ENCODE measurements at regions not wholly inside any gene's neighbourhood (a gene's known extent, or its start where the extent isn't known, plus 50 kb on each side); places are given as distances from the start of the nearest gene placed in this dataset.

GRCh38 chr13:103953859-103954258 lies 887.6 kb upstream of the SLC10A2 start:
- no peaks in the 10 kb centered on the region for H4K20me1 ChIP-seq (ENCODE audit: control insufficient read depth, insufficient read depth, low read depth, low read length)
- H3K9me2 ChIP-seq (replicated peaks; ENCODE audit: control insufficient read depth, low read length) = no peaks in the 10 kb centered on the region
- H3K36me3 ChIP-seq (ENCODE audit: control insufficient read depth, low read length) = no peaks in the 10 kb centered on the region
- no peaks in the 10 kb centered on the region for H3F3A ChIP-seq (ENCODE audit: control insufficient read depth, insufficient read depth)
- no peak for TF ChIP-seq CTCF (IDR thresholded peaks at IDR 0.05; ENCODE audit: low read depth, low read length, poor library complexity, severe bottlenecking)
- H3K9me3 ChIP-seq (ENCODE audit: control insufficient read depth, insufficient read depth, low read length) = no peaks in the 10 kb centered on the region
- no peak overlapping the region for H3K4me2 ChIP-seq (ENCODE audit: low read length)
- no peak overlapping the region for H3K27ac ChIP-seq (ENCODE audit: low read depth, low read length)
- H3K4me1 ChIP-seq (ENCODE audit: control insufficient read depth, low read length) = no peaks in the 10 kb centered on the region
- H3K27me3 ChIP-seq (ENCODE audit: control insufficient read depth, low read length) = no peaks in the 10 kb centered on the region
- no peak overlapping the region for H3K4me3 ChIP-seq (ENCODE audit: low read length)
- H3K79me2 ChIP-seq (ENCODE audit: control insufficient read depth, low read length) = no peaks in the 10 kb centered on the region

GRCh38 chr13:103952183-103952582 lies 886.0 kb upstream of the SLC10A2 start:
- H3F3A ChIP-seq (ENCODE audit: control insufficient read depth, insufficient read depth) = no peaks in the 10 kb centered on the region
- H3K27me3 ChIP-seq (ENCODE audit: control insufficient read depth, low read length) = no peaks in the 10 kb centered on the region
- H3K4me1 ChIP-seq (ENCODE audit: control insufficient read depth, low read length) = no peaks in the 10 kb centered on the region
- H3K9me3 ChIP-seq (ENCODE audit: control insufficient read depth, insufficient read depth, low read length) = no peaks in the 10 kb centered on the region
- no peak overlapping the region for H3K27ac ChIP-seq (ENCODE audit: low read depth, low read length)
- no peaks in the 10 kb centered on the region for H4K20me1 ChIP-seq (ENCODE audit: control insufficient read depth, insufficient read depth, low read depth, low read length)
- TF ChIP-seq CTCF (IDR thresholded peaks at IDR 0.05; ENCODE audit: low read depth, low read length, poor library complexity, severe bottlenecking) = no peak
- H3K79me2 ChIP-seq (ENCODE audit: control insufficient read depth, low read length) = no peaks in the 10 kb centered on the region
- no peaks in the 10 kb centered on the region for H3K9me2 ChIP-seq (replicated peaks; ENCODE audit: control insufficient read depth, low read length)
- no peak overlapping the region for H3K4me2 ChIP-seq (ENCODE audit: low read length)
- H3K4me3 ChIP-seq (ENCODE audit: low read length) = no peak overlapping the region
- H3K36me3 ChIP-seq (ENCODE audit: control insufficient read depth, low read length) = no peaks in the 10 kb centered on the region

- Histone ChIP-seq H4K20me1 (ENCODE audit: control insufficient read depth, insufficient read depth, low read depth, low read length) (no peaks in the 10 kb centered on the region), H3K27me3 (ENCODE audit: control insufficient read depth, low read length) (no peaks in the 10 kb centered on the region), H3K4me2 (ENCODE audit: low read length) (no peak overlapping the region), H3K4me1 (ENCODE audit: control insufficient read depth, low read length) (no peaks in the 10 kb centered on the region), H3K79me2 (ENCODE audit: control insufficient read depth, low read length) (no peaks in the 10 kb centered on the region), H3K27ac (ENCODE audit: low read depth, low read length) (no peak overlapping the region), H3K36me3 (ENCODE audit: control insufficient read depth, low read length) (no peaks in the 10 kb centered on the region), H3K4me3 (ENCODE audit: low read length) (no peak overlapping the region), H3F3A (ENCODE audit: control insufficient read depth, insufficient read depth) (no peaks in the 10 kb centered on the region), H3K9me2 (replicated peaks; ENCODE audit: control insufficient read depth, low read length) (no peaks in the 10 kb centered on the region), H3K9me3 (ENCODE audit: control insufficient read depth, insufficient read depth, low read length) (no peaks in the 10 kb centered on the region)
- no peak for TF ChIP-seq CTCF (IDR thresholded peaks at IDR 0.05; ENCODE audit: low read depth, low read length, poor library complexity, severe bottlenecking)
- TF ChIP-seq EZH2phosphoT487 (IDR thresholded peaks at IDR 0.05; ENCODE audit: borderline replicate concordance, low read length) = no peak
These were observed 882.2 kb upstream of the SLC10A2 start for GRCh38 chr13:103948426-103948825.

GRCh38 chr13:103945836-103946235 lies 879.6 kb upstream of the SLC10A2 start:
- no peaks in the 10 kb centered on the region for H4K20me1 ChIP-seq (ENCODE audit: control insufficient read depth, insufficient read depth, low read depth, low read length)
- H3K79me2 ChIP-seq (ENCODE audit: control insufficient read depth, low read length) = no peaks in the 10 kb centered on the region
- no peaks in the 10 kb centered on the region for H3K27me3 ChIP-seq (ENCODE audit: control insufficient read depth, low read length)

More at GRCh38 chr13:103945836-103946235, 879.6 kb upstream of the SLC10A2 start:
- Histone ChIP-seq H3K4me1 (ENCODE audit: control insufficient read depth, low read length) (no peaks in the 10 kb centered on the region), H3F3A (ENCODE audit: control insufficient read depth, insufficient read depth) (no peaks in the 10 kb centered on the region), H3K36me3 (ENCODE audit: control insufficient read depth, low read length) (no peaks in the 10 kb centered on the region), H3K4me3 (ENCODE audit: low read length) (no peak overlapping the region), H3K27ac (ENCODE audit: low read depth, low read length) (no peak overlapping the region), H3K9me3 (ENCODE audit: control insufficient read depth, insufficient read depth, low read length) (no peaks in the 10 kb centered on the region), H3K9me2 (replicated peaks; ENCODE audit: control insufficient read depth, low read length) (no peaks in the 10 kb centered on the region), H3K4me2 (ENCODE audit: low read length) (no peak overlapping the region)
- no peak for TF ChIP-seq EZH2phosphoT487 (IDR thresholded peaks at IDR 0.05; ENCODE audit: borderline replicate concordance, low read length)
- no peak for TF ChIP-seq CTCF (IDR thresholded peaks at IDR 0.05; ENCODE audit: low read depth, low read length, poor library complexity, severe bottlenecking)
